Upper lobe of right lung (tissue), 1 donor: ENCODE measurements at regions not wholly inside any gene's neighbourhood (a gene's known extent, or its start where the extent isn't known, plus 50 kb on each side); places are given as distances from the start of the nearest gene placed in this dataset.

Experiments used
- ATAC-seq: fragments of 200-7000 bp; cut with Tn5 transposase; one replicate; pipeline ENCODE4 v1.9.1; 2020; ENCODE audit warnings: mild to moderate bottlenecking, moderate library complexity
- DNase-seq: peaks from one replicate; pipeline ENCODE4 v3.0.0-alpha.2; 2020
- H3K27ac ChIP-seq: fragments of 200-600 bp; one replicate; pipeline ENCODE4 v1.8.0; 2022
- H3K27me3 ChIP-seq: fragments of 200-600 bp; one replicate; pipeline ENCODE4 v1.8.0; 2022; ENCODE audit warnings: mild to moderate bottlenecking
- H3K36me3 ChIP-seq: fragments of 200-600 bp; one replicate; pipeline ENCODE4 v1.8.0; 2022
- H3K4me1 ChIP-seq: fragments of 200-600 bp; one replicate; pipeline ENCODE4 v1.8.0; 2022
- H3K4me3 ChIP-seq: fragments of 200-600 bp; one replicate; pipeline ENCODE4 v1.8.0; 2022; ENCODE audit warnings: mild to moderate bottlenecking
- H3K9me3 ChIP-seq: fragments of 200-600 bp; one replicate; pipeline ENCODE4 v1.8.0; 2022
- intact Hi-C: fragments of 100-400 bp; cut with DNase I; formaldehyde crosslinking; loops from one replicate; pipeline ENCODE4 v1.11.0; 2022
- TF ChIP-seq, protein P1 (sequence below): fragments of 200-600 bp; IDR thresholded peaks from one replicate; pipeline ENCODE4 v1.8.0; 2022; ENCODE audit warnings: antibody characterized with exemption
- donor health status: DM: no; HTN: yes; CAD: no; lungs with severe emphysema.

DNA sequence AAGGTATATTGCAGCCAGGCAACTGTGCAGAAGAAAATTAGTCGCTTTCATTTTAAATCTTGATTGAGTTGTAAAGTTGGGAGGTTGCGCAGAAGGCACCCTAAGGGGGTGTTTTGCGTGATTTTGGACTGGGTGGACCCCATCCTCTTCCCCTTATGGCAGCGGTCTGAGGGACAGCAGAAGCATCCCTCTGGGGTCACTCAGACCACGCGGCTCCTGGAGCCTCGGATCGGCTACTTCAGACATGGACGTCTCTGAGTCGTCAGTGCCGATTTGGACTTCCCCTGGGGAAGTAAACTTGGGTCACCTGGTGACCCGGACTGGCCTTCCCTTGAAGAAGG is 639.0 kb upstream of the DPP6 start:
- H3K27ac ChIP-seq = no peak overlapping the region
- H3K4me3 ChIP-seq = no peak overlapping the region
- H3K4me1 ChIP-seq = no peaks in the 10 kb centered on the region
- ATAC-seq = no peak
- TF ChIP-seq, protein P1, sequence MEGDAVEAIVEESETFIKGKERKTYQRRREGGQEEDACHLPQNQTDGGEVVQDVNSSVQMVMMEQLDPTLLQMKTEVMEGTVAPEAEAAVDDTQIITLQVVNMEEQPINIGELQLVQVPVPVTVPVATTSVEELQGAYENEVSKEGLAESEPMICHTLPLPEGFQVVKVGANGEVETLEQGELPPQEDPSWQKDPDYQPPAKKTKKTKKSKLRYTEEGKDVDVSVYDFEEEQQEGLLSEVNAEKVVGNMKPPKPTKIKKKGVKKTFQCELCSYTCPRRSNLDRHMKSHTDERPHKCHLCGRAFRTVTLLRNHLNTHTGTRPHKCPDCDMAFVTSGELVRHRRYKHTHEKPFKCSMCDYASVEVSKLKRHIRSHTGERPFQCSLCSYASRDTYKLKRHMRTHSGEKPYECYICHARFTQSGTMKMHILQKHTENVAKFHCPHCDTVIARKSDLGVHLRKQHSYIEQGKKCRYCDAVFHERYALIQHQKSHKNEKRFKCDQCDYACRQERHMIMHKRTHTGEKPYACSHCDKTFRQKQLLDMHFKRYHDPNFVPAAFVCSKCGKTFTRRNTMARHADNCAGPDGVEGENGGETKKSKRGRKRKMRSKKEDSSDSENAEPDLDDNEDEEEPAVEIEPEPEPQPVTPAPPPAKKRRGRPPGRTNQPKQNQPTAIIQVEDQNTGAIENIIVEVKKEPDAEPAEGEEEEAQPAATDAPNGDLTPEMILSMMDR = no peak
- no peak for DNase-seq
- intact Hi-C loops = no loop called here
- no peaks in the 10 kb centered on the region for H3K9me3 ChIP-seq
- H3K36me3 ChIP-seq = no peaks in the 10 kb centered on the region
- H3K27me3 ChIP-seq = no peaks in the 10 kb centered on the region

DNA sequence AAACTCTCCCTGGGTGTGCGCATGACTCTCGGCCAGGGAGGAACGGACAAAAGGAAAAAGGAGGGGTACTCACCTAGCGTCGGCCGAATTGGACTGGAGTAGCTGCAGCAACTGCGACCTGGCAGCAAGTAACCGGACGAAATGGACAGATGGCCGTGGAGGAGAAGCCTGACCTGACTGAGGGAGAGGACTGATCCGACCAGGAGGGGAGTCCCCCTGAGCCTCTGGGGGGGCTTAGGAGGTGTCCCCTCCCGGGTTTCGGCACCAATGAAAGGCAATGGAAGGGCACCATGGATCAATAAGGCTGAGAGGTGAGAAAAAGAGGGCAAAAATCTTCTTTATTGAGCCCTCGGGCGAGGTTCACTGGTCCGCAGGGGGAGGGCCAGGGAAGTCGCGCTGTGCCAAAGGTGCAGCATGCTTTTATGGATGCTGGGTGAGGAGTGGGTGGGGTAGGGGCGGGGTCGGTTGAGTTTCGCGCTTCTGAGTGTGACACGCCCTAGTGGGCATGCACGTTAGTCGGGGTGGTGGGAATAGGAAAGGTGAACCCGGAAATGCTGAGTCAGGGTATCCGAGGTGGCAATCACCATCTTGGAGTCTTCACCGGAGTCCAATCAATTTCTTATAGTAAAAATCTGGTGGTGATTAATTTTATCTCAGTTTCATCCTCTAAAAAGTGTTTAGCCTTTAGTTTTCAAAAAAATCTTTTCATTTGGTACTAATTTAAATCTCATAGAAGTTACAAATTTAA is 638.5 kb upstream of the DPP6 start:
- TF ChIP-seq, protein P1 = no peak
- Histone ChIP-seq H3K36me3 (no peaks in the 10 kb centered on the region), H3K4me3 (no peak overlapping the region), H3K27ac (no peak overlapping the region), H3K4me1 (no peaks in the 10 kb centered on the region), H3K27me3 (no peaks in the 10 kb centered on the region), H3K9me3 (no peaks in the 10 kb centered on the region)
- intact Hi-C loops = no loop called here
- ATAC-seq = no peak
- no peak for DNase-seq

DNA sequence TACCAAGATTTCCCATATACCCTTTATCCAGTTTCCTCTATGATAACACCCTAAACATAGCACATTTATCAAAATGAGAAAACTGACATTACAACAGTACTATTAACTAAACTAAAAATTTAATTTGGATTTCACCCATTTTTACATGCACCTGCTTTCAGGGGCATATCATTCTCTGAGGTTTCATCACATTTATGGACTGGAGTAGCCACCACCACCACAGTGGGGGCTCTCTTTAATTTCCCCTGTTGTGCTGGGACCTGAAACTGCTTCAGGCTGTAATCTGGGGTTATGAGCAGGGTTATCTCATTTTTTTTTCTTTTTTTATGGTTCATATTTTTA is 637.9 kb upstream of the DPP6 start:
- Histone ChIP-seq H3K4me1 (no peaks in the 10 kb centered on the region), H3K4me3 (no peak overlapping the region), H3K36me3 (no peaks in the 10 kb centered on the region), H3K27me3 (no peaks in the 10 kb centered on the region), H3K9me3 (no peaks in the 10 kb centered on the region), H3K27ac (no peak overlapping the region)
- DNase-seq (no peak), ATAC-seq (no peak)
- TF ChIP-seq, protein P1 = no peak
- intact Hi-C loops = no loop called here

DNA sequence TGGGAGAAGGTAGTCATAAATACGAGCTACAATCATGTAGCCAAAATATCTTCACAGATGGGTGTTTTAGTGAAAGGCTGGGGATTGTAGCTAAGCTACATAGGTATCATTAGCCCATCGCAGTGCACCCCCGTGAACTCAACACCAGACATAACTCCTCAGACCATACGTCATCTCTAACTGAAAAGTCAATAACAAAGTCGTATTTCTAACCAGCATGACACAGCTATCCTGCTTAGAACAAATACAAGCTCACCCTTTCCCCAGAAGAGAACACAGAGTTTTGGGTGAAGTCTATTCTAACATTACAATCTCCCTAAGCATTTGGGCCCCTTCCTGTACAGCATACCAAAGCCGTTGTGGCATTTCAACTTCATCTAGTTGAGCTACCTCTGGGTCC is 636.6 kb upstream of the DPP6 start:
- ATAC-seq = no peak
- no peaks in the 10 kb centered on the region for H3K27me3 ChIP-seq
- TF ChIP-seq, protein P1 = no peak
- H3K27ac ChIP-seq = no peak overlapping the region
- H3K9me3 ChIP-seq = no peaks in the 10 kb centered on the region
- no peak for DNase-seq
- H3K4me3 ChIP-seq = no peak overlapping the region
- no peaks in the 10 kb centered on the region for H3K4me1 ChIP-seq
- H3K36me3 ChIP-seq = no peaks in the 10 kb centered on the region
- intact Hi-C loops = no loop called here

DNA sequence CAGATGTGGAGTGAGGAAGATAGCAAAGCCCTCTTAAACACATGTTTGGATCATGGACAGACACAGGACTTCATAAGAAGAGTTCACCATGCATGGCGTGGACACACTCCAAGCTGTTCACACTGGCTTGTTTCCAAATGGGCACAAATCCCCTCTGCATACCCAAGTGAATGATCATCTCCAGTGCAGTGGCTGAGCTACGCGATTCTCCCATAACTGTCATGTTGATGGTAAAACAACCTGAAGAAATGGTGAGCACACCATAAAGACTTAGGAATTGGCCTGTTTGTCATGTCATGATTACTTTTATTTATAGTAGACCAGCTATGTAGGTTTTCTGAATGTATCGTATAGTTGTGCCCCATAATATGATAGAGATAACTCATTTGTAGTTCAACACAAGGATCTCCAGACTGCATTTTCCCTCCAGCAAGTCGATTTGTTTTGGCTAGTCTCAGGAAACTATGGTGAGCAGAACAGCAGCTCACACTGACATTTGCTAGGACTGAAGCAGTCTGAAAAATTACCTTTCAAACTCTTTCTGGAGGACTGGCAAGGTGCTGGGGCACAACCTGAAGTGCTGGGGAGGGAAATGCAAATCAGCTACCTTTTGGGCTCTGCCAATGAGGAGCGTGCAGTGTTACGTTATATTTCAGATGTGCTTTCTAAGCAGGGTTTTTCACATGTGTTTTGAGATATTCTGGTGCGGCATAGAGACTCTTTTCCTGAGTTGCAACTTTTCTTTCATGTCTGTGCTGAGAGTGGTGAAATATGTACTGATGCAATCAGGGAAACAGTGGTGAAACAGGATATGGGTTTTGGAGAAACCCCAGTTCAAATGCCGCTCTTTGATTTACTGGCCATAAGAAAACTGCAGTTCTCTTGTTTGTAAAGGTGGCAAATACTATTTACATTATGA is 629.6 kb upstream of the DPP6 start:
- intact Hi-C loops = no loop called here
- Histone ChIP-seq H3K4me1 (no peaks in the 10 kb centered on the region), H3K4me3 (no peak overlapping the region), H3K36me3 (no peaks in the 10 kb centered on the region), H3K27ac (no peak overlapping the region), H3K9me3 (no peaks in the 10 kb centered on the region), H3K27me3 (no peaks in the 10 kb centered on the region)
- DNase-seq (no peak), ATAC-seq (no peak)
- TF ChIP-seq, protein P1 = no peak
